CD4-positive, alpha-beta memory T cell (primary cell): ENCODE measurements at regions not wholly inside any gene's neighbourhood (a gene's known extent, or its start where the extent isn't known, plus 50 kb on each side); places are given as distances from the start of the nearest gene placed in this dataset.

Experiments
- CTCF ChIA-PET: fragments of 350-600 bp; sonication (Branson Sonifier 250); formaldehyde crosslinking; loops from one replicate; lab custom pipeline; 2021; ENCODE audit warnings: inconsistent platforms; ENCODE audit not compliant: partially characterized antibody; lab: Charles Lee
- POLR2A ChIA-PET: fragments of 350-600 bp; sonication (Branson Sonifier 250); formaldehyde crosslinking; loops from one replicate; lab custom pipeline; 2021; ENCODE audit not compliant: partially characterized antibody; lab: Charles Lee
- DNase-seq, 5 donors: peaks; one replicate each; pipeline versions ENCODE4 v3.0.0 to v3.0.0-alpha.2; 2020 to 2022; ENCODE audit warnings: mixed read lengths in 1 of 5
- H3K27ac ChIP-seq: one replicate; pipeline ENCODE4 v1.7.0; 2013; ENCODE audit warnings: low read depth, low read length
- H3K27me3 ChIP-seq: 2 replicates; pipeline ENCODE4 v1.7.0; 2013; ENCODE audit warnings: mild to moderate bottlenecking, low read length, moderate library complexity; ENCODE audit not compliant: insufficient read depth
- H3K36me3 ChIP-seq: 2 replicates; pipeline ENCODE4 v1.7.0; 2013; ENCODE audit warnings: mild to moderate bottlenecking, low read length, moderate library complexity; ENCODE audit not compliant: insufficient read depth
- H3K4me1 ChIP-seq: 2 replicates; pipeline ENCODE4 v1.7.0; 2013; ENCODE audit warnings: mild to moderate bottlenecking, low read length, moderate library complexity; ENCODE audit not compliant: insufficient read depth
- H3K4me3 ChIP-seq, 2 donors: one replicate each; pipeline ENCODE4 v1.7.0; 2013; ENCODE audit warnings: low read length in 2 of 2, mild to moderate bottlenecking in 1 of 2
- H3K9me3 ChIP-seq, 2 donors: one replicate each; pipeline ENCODE4 v1.7.0; 2013; ENCODE audit warnings: low read length in 2 of 2, control low read depth in 1 of 2; ENCODE audit not compliant: control insufficient read depth in 1 of 2
- H3K27ac Mint-ChIP-seq, 7 donors: one replicate each; pipeline ENCODE4 v1.8.0; 2020 to 2021; ENCODE audit warnings: mixed read lengths in 7 of 7, mild to moderate bottlenecking in 6 of 7, inconsistent platforms in 3 of 7, moderate library complexity in 3 of 7
- H3K27me3 Mint-ChIP-seq, 2 donors: one replicate each; pipeline ENCODE4 v1.8.0; 2020 to 2021; ENCODE audit warnings: mixed read lengths in 2 of 2
- H3K36me3 Mint-ChIP-seq, 2 donors: one replicate each; pipeline ENCODE4 v1.8.0; 2020 to 2021; ENCODE audit warnings: mixed read lengths in 2 of 2, inconsistent platforms in 1 of 2, mild to moderate bottlenecking in 1 of 2
- H3K4me1 Mint-ChIP-seq, 4 donors: one replicate each; pipeline ENCODE4 v1.8.0; 2020 to 2021; ENCODE audit warnings: mixed read lengths in 4 of 4, mild to moderate bottlenecking in 1 of 4
- H3K4me3 Mint-ChIP-seq, 8 donors: one replicate each; pipeline ENCODE4 v1.8.0; 2020 to 2021; ENCODE audit warnings: mixed read lengths in 8 of 8, mild to moderate bottlenecking in 7 of 8, moderate library complexity in 6 of 8, inconsistent platforms in 3 of 8
- H3K9me3 Mint-ChIP-seq, 8 donors: one replicate each; pipeline ENCODE4 v1.8.0; 2020 to 2021; ENCODE audit warnings: mixed read lengths in 8 of 8, mild to moderate bottlenecking in 5 of 8, inconsistent platforms in 3 of 8, moderate library complexity in 1 of 8
- intact Hi-C: fragments of 100-400 bp; cut with micrococcal nuclease; formaldehyde crosslinking; loops from one replicate; pipeline ENCODE4 v1.15.1; 2023

- no peak overlapping the region for H3K4me3 ChIP-seq
- ChIA-PET POLR2A (no interaction called here), CTCF (no interaction called here)
- intact Hi-C loops: no loop called here
- H3K9me3 Mint-ChIP-seq: peaks cover 0 to 2% (median 0%) of the 10 kb centered on the region in 8 donors
- H3K27me3 ChIP-seq: no peaks in the 10 kb centered on the region
- H3K4me3 Mint-ChIP-seq: no peak overlapping the region
- no peaks in the 10 kb centered on the region for H3K4me1 Mint-ChIP-seq
- H3K36me3 ChIP-seq: no peaks in the 10 kb centered on the region
- H3K9me3 ChIP-seq: no peaks in the 10 kb centered on the region
- no peaks in the 10 kb centered on the region for H3K36me3 Mint-ChIP-seq
- H3K27me3 Mint-ChIP-seq: peaks cover 2 to 3% of the 10 kb centered on the region in 2 donors
- DNase-seq: no peak
- no peak overlapping the region for H3K27ac ChIP-seq
- H3K27ac Mint-ChIP-seq: no peak overlapping the region
- no peaks in the 10 kb centered on the region for H3K4me1 ChIP-seq
Observed at GRCh38 chr10:21238717-21239116, 286.8 kb downstream of the SKIDA1 start.

DNA sequence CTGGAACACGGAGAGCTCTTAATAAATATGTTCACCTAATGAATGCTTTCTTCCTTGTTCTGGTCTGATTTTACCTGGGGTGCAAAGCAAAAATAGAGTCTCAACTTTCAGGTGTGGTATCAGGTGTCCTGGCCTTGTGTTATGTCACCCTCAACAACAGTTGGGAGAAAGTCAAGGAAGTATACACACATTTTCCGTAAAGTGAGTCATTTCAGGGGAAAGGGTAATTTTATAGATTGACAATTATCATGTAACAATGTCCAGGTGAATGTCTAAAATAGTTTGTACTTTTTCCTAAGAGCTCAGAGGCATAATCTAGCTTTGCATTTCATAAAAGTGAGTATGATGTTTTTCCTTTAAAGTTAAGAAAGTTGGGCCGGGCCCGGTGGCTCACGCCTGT, 287.4 kb downstream of the SKIDA1 start:
- Mint-ChIP-seq H3K36me3 (no peaks in the 10 kb centered on the region), H3K4me3 (no peak overlapping the region), H3K27me3 (peaks cover 0 to 3% of the 10 kb centered on the region in 2 donors), H3K4me1 (no peaks in the 10 kb centered on the region), H3K27ac (no peak overlapping the region), H3K9me3 (peaks cover 0 to 2% (median 0%) of the 10 kb centered on the region in 8 donors)
- H3K27ac ChIP-seq: no peak overlapping the region
- no peak for DNase-seq
- ChIA-PET CTCF (no interaction called here), POLR2A (no interaction called here)
- H3K4me3 ChIP-seq: no peak overlapping the region
- no peaks in the 10 kb centered on the region for H3K9me3 ChIP-seq
- no peaks in the 10 kb centered on the region for H3K4me1 ChIP-seq
- no peaks in the 10 kb centered on the region for H3K36me3 ChIP-seq
- no peaks in the 10 kb centered on the region for H3K27me3 ChIP-seq
- intact Hi-C loops: no loop called here

DNA sequence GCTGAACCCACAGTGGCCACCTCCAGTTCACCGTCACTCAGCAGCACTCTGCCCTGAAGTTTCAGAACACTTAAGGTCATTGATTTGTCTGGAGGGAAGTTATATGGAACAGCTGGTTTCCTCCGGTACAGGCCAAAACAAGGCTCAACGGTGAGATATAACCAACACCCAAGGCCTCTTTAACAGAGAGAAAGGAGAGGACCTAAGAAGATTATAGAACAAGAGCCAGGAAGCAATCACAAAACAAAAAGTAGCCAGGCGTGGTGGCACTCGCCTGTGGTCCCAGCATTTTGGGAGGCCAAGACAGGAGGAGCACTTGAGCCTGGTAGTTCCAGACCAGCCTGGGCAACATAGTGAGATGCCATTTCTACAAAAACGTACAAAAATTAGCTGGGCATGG, 290.7 kb downstream of the SKIDA1 start:
- ChIA-PET CTCF (no interaction called here), POLR2A (no interaction called here)
- Histone ChIP-seq H3K27me3 (no peaks in the 10 kb centered on the region), H3K4me3 (no peak overlapping the region), H3K9me3 (no peaks in the 10 kb centered on the region), H3K36me3 (no peaks in the 10 kb centered on the region), H3K4me1 (no peaks in the 10 kb centered on the region), H3K27ac (no peak overlapping the region)
- Mint-ChIP-seq H3K27ac (no peak overlapping the region), H3K4me1 (no peaks in the 10 kb centered on the region), H3K27me3 (peaks cover 2 to 4% of the 10 kb centered on the region in 2 donors), H3K4me3 (no peak overlapping the region), H3K9me3 (peaks cover 0 to 6% (median 0%) of the 10 kb centered on the region in 8 donors), H3K36me3 (no peaks in the 10 kb centered on the region)
- intact Hi-C loops: no loop called here
- no peak for DNase-seq

GRCh38 chr10:21230219-21230618, 295.3 kb downstream of the SKIDA1 start:
- no peaks in the 10 kb centered on the region for H3K9me3 ChIP-seq
- ChIA-PET CTCF (no interaction called here), POLR2A (no interaction called here)
- no peaks in the 10 kb centered on the region for H3K27me3 ChIP-seq
- H3K4me1 Mint-ChIP-seq: no peaks in the 10 kb centered on the region
- peaks cover 4 to 5% of the 10 kb centered on the region in 2 donors for H3K27me3 Mint-ChIP-seq
- no peaks in the 10 kb centered on the region for H3K36me3 Mint-ChIP-seq
- H3K27ac Mint-ChIP-seq: no peak overlapping the region
- no peak overlapping the region for H3K27ac ChIP-seq
- H3K4me3 ChIP-seq: no peak overlapping the region
- no peaks in the 10 kb centered on the region for H3K36me3 ChIP-seq
- intact Hi-C loops: no loop called here
- no peak for DNase-seq
- no peaks in the 10 kb centered on the region for H3K4me1 ChIP-seq
- H3K9me3 Mint-ChIP-seq: peaks cover 0 to 6% (median 0%) of the 10 kb centered on the region in 8 donors
- H3K4me3 Mint-ChIP-seq: no peak overlapping the region

DNA sequence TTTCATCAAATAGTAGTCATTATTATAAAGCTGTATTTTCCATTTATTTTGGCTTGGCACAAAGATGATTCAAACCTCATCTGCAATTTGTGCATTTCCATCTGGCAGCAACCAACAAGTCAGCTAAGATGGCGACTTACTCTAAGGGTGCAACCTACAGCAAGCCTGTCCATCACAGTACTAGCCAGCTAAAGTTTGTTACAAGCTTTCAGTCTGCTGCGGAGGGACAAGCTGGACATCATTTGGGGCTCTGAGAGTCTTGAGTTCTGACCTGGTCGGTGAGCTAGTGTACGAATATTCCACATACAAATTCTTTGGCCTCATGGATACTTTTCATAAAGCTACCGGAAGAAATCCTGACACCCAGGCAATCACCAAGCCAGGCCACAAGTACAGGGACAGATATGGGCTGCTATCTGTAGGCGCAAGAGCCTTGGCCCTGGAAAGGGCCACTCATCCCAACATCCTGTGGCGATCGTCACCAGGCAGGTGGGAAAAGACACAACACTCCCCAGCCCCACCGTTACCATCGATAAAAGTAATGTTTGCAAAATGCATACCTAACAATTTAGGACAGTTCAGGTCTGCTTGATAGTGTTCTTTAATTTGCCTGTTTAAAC, 307.6 kb downstream of the SKIDA1 start:
- Mint-ChIP-seq H3K27ac (no peak overlapping the region), H3K4me1 (no peaks in the 10 kb centered on the region), H3K4me3 (no peak overlapping the region), H3K9me3 (peaks cover 0 to 4% (median 0%) of the 10 kb centered on the region in 8 donors), H3K36me3 (no peaks in the 10 kb centered on the region), H3K27me3 (peaks cover 0 to 1% of the 10 kb centered on the region in 2 donors)
- no peaks in the 10 kb centered on the region for H3K27me3 ChIP-seq
- no peaks in the 10 kb centered on the region for H3K36me3 ChIP-seq
- no peaks in the 10 kb centered on the region for H3K4me1 ChIP-seq
- no peaks in the 10 kb centered on the region for H3K9me3 ChIP-seq
- DNase-seq: no peak
- no peak overlapping the region for H3K27ac ChIP-seq
- no peak overlapping the region for H3K4me3 ChIP-seq
- CTCF ChIA-PET: no interaction called here
- POLR2A ChIA-PET: no interaction called here
- intact Hi-C loops: no loop called here

DNA sequence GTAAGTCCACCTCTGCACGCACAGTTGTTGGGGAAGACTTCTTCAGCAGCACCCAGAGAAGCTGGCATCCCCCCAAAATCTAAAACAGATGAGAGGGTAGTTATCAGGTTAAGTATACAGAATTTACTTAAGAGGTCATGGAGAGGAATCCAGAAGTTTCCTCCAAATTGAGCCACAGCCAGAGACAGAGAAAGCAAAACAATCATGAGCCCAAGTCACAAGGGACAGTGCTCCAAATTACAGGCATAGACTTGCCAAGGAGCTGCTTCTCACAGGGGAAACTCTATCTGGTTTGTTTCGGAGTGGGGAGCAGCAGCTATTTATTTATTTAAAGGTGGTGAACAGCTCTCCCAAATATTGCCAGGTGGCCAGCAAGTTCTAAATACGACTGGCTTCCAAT, 308.4 kb downstream of the SKIDA1 start:
- no peaks in the 10 kb centered on the region for H3K4me1 ChIP-seq
- H3K4me3 ChIP-seq: no peak overlapping the region
- no peaks in the 10 kb centered on the region for H3K4me1 Mint-ChIP-seq
- CTCF ChIA-PET: no interaction called here
- H3K9me3 Mint-ChIP-seq: peaks cover 0 to 4% (median 0%) of the 10 kb centered on the region in 8 donors
- intact Hi-C loops: no loop called here
- H3K27me3 Mint-ChIP-seq: peaks cover 0 to 1% of the 10 kb centered on the region in 2 donors
- no peaks in the 10 kb centered on the region for H3K9me3 ChIP-seq
- no peaks in the 10 kb centered on the region for H3K27me3 ChIP-seq
- POLR2A ChIA-PET: no interaction called here
- no peak overlapping the region for H3K4me3 Mint-ChIP-seq
- H3K27ac Mint-ChIP-seq: no peak overlapping the region
- no peak for DNase-seq
- H3K36me3 Mint-ChIP-seq: no peaks in the 10 kb centered on the region
- H3K36me3 ChIP-seq: no peaks in the 10 kb centered on the region
- H3K27ac ChIP-seq: no peak overlapping the region

DNA sequence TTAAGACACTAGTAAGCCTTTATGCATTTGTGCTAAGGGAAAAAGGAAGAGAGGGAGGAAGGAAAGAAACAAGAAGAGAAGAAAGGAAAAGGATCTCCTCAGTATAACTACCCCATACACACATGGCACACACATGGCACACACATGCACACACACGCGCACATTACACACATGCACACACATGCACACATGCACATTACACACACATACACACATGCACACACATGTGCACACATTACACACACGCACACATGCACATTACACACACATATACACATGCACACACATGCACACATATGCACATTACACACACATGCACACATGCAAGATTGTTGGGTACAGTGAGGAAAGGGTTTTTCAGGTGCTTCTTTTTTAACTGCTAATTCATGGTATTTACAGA, 311.2 kb downstream of the SKIDA1 start:
- H3K27me3 ChIP-seq: no peaks in the 10 kb centered on the region
- no peaks in the 10 kb centered on the region for H3K4me1 ChIP-seq
- CTCF ChIA-PET: no interaction called here
- no peak for DNase-seq
- Mint-ChIP-seq H3K36me3 (no peaks in the 10 kb centered on the region), H3K4me1 (no peaks in the 10 kb centered on the region), H3K4me3 (no peak overlapping the region), H3K27me3 (peaks cover 0 to 1% of the 10 kb centered on the region in 2 donors), H3K9me3 (peaks cover 0 to 4% (median under 1%) of the 10 kb centered on the region in 8 donors), H3K27ac (no peak overlapping the region)
- POLR2A ChIA-PET: no interaction called here
- H3K9me3 ChIP-seq: no peaks in the 10 kb centered on the region
- intact Hi-C loops: no loop called here
- H3K4me3 ChIP-seq: no peak overlapping the region
- no peak overlapping the region for H3K27ac ChIP-seq
- no peaks in the 10 kb centered on the region for H3K36me3 ChIP-seq
